Ascending aorta (tissue), 2 donors: ENCODE measurements at regions not wholly inside any gene's neighbourhood (a gene's known extent, or its start where the extent isn't known, plus 50 kb on each side); places are given as distances from the start of the nearest gene placed in this dataset.

ENCODE experiments used
- DNase-seq, 2 donors: peaks; one replicate each; pipeline ENCODE4 v3.0.0-alpha.2; 2019; ENCODE audit warnings: low spot score in 2 of 2
- H3K27ac ChIP-seq, 2 donors: fragments of 200-600 bp; sonication (generic); one replicate each; pipeline ENCODE4 v1.5.1; 2016 to 2017; ENCODE audit warnings: mild to moderate bottlenecking in 1 of 2
- H3K27me3 ChIP-seq: fragments of 200-600 bp; sonication (generic); one replicate; pipeline ENCODE4 v1.5.1; 2017
- H3K36me3 ChIP-seq, 2 donors: fragments of 200-600 bp; sonication (generic); one replicate each; pipeline ENCODE4 v1.5.1; 2016
- H3K4me1 ChIP-seq, 2 donors: fragments of 200-600 bp; sonication (generic); one replicate each; pipeline ENCODE4 v1.5.1; 2016 to 2017; ENCODE audit warnings: mild to moderate bottlenecking in 1 of 2
- H3K4me3 ChIP-seq, 2 donors: fragments of 200-600 bp; sonication (generic); one replicate each; pipeline ENCODE4 v1.5.1; 2016 to 2017; ENCODE audit warnings: mild to moderate bottlenecking in 1 of 2
- H3K9me3 ChIP-seq, 2 donors: fragments of 200-600 bp; sonication (generic); one replicate each; pipeline ENCODE4 v1.5.1; 2016
- CTCF ChIP-seq, 3 experiments: fragments of 200-600 bp in 2 of 3; fragments of 450-650 bp in 1 of 3; sonication (generic) in 2 of 3; IDR thresholded peaks; one replicate each; pipeline ENCODE4 v1.5.1; 2016 to 2019; ENCODE audit warnings: antibody characterized with exemption in 3 of 3, mild to moderate bottlenecking in 1 of 3, moderate library complexity in 1 of 3
- intact Hi-C: fragments of 100-400 bp; cut with DNase I; formaldehyde crosslinking; loops from one replicate; pipeline ENCODE4 v1.15.1; 2023

- H3K27ac ChIP-seq = no peak overlapping the region
- no peak for TF ChIP-seq CTCF (IDR thresholded peaks at IDR 0.05)
- no peaks in the 10 kb centered on the region for H3K27me3 ChIP-seq
- no peak for DNase-seq
- intact Hi-C loops = no loop called here
- no peaks in the 10 kb centered on the region for H3K36me3 ChIP-seq
- no peaks in the 10 kb centered on the region for H3K4me1 ChIP-seq
- no peak overlapping the region for H3K4me3 ChIP-seq
- H3K9me3 ChIP-seq = no peaks in the 10 kb centered on the region
Measured at GRCh38 chr4:180330521-180330920, 1912.7 kb upstream of the TENM3 start.

- Histone ChIP-seq H3K4me1 (no peaks in the 10 kb centered on the region), H3K27me3 (no peaks in the 10 kb centered on the region), H3K27ac (no peak overlapping the region), H3K9me3 (no peaks in the 10 kb centered on the region), H3K36me3 (no peaks in the 10 kb centered on the region), H3K4me3 (no peak overlapping the region)
- DNase-seq = no peak
- intact Hi-C loops = no loop called here
- TF ChIP-seq CTCF (IDR thresholded peaks at IDR 0.05) = no peak
Measured at GRCh38 chr4:180333162-180333561, 1910.0 kb upstream of the TENM3 start.

GRCh38 chr4:180335566-180335965 lies 1907.6 kb upstream of the TENM3 start:
- intact Hi-C loops = no loop called here
- TF ChIP-seq CTCF (IDR thresholded peaks at IDR 0.05) = no peak
- H3K27me3 ChIP-seq = no peaks in the 10 kb centered on the region
- no peaks in the 10 kb centered on the region for H3K36me3 ChIP-seq
- H3K9me3 ChIP-seq = no peaks in the 10 kb centered on the region
- H3K4me3 ChIP-seq = no peak overlapping the region
- H3K4me1 ChIP-seq = no peaks in the 10 kb centered on the region
- no peak overlapping the region for H3K27ac ChIP-seq
- DNase-seq = no peak

- no peaks in the 10 kb centered on the region for H3K4me1 ChIP-seq
- DNase-seq = no peak
- H3K27me3 ChIP-seq = no peaks in the 10 kb centered on the region
- no peaks in the 10 kb centered on the region for H3K9me3 ChIP-seq
- no peak overlapping the region for H3K4me3 ChIP-seq
- no peaks in the 10 kb centered on the region for H3K36me3 ChIP-seq
- TF ChIP-seq CTCF (IDR thresholded peaks at IDR 0.05) = no peak
- intact Hi-C loops = no loop called here
- no peak overlapping the region for H3K27ac ChIP-seq
Measured at GRCh38 chr4:180336494-180337090, 1906.6 kb upstream of the TENM3 start.

GRCh38 chr4:180341926-180342325 lies 1901.3 kb upstream of the TENM3 start:
- Histone ChIP-seq H3K4me3 (no peak overlapping the region), H3K27me3 (no peaks in the 10 kb centered on the region), H3K4me1 (no peaks in the 10 kb centered on the region), H3K27ac (no peak overlapping the region), H3K36me3 (no peaks in the 10 kb centered on the region), H3K9me3 (no peaks in the 10 kb centered on the region)
- intact Hi-C loops = no loop called here
- TF ChIP-seq CTCF (IDR thresholded peaks at IDR 0.05) = no peak
- DNase-seq = no peak

GRCh38 chr4:180350901-180351300 lies 1892.3 kb upstream of the TENM3 start:
- Histone ChIP-seq H3K9me3 (no peaks in the 10 kb centered on the region), H3K4me1 (no peaks in the 10 kb centered on the region), H3K27me3 (no peaks in the 10 kb centered on the region), H3K27ac (no peak overlapping the region), H3K4me3 (no peak overlapping the region), H3K36me3 (no peaks in the 10 kb centered on the region)
- intact Hi-C loops = no loop called here
- no peak for DNase-seq
- TF ChIP-seq CTCF (IDR thresholded peaks at IDR 0.05) = no peak
